ENCODE measurements at regions not wholly inside any gene's neighbourhood (a gene's known extent, or its start where the extent isn't known, plus 50 kb on each side); places are given as distances from the start of the nearest gene placed in this dataset.

DNA sequence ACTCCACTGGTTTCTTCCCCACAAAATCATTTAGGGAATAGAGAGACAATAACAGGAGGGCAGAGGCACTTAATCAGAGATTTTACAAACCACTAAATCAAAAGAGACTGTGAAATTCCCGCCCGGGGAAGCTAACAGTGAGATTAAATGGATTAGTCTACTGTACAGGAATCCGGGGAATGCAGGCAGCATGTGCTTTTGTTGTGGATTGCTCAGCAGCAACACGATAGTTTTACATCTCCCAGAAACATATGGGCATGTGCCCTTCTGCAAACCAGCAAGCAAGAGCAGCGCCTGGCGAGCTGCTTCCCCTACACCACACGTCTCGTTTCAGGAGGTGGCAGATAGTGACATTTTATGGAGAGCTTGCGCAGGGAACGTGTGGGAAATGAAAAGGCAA, 382.3 kb downstream of the CD83 start:
- TF ChIP-seq, protein P1, sequence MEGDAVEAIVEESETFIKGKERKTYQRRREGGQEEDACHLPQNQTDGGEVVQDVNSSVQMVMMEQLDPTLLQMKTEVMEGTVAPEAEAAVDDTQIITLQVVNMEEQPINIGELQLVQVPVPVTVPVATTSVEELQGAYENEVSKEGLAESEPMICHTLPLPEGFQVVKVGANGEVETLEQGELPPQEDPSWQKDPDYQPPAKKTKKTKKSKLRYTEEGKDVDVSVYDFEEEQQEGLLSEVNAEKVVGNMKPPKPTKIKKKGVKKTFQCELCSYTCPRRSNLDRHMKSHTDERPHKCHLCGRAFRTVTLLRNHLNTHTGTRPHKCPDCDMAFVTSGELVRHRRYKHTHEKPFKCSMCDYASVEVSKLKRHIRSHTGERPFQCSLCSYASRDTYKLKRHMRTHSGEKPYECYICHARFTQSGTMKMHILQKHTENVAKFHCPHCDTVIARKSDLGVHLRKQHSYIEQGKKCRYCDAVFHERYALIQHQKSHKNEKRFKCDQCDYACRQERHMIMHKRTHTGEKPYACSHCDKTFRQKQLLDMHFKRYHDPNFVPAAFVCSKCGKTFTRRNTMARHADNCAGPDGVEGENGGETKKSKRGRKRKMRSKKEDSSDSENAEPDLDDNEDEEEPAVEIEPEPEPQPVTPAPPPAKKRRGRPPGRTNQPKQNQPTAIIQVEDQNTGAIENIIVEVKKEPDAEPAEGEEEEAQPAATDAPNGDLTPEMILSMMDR (IDR thresholded peaks at IDR 0.05): no peak
- no peak for TF ChIP-seq POLR2A (IDR thresholded peaks at IDR 0.05)
